ENCODE measurements at regions not wholly inside any gene's neighbourhood (a gene's known extent, or its start where the extent isn't known, plus 50 kb on each side); places are given as distances from the start of the nearest gene placed in this dataset.
"Not testable (repeated sequence)": the region's sequence is repeated elsewhere in the genome, so short reads cannot be mapped to it uniquely, and the experiment has no call there.

- peak overlapping the region; percentile 24 for H3K27ac ChIP-seq
- no peak for TF ChIP-seq CTCF (conservative IDR thresholded peaks at IDR 0.05)
Measured at GRCh38 chr5:17120209-17120608, 97.2 kb upstream of the BASP1 start.

GRCh38 chr5:17121776-17122175, 95.7 kb upstream of the BASP1 start:
- H3K27ac ChIP-seq, result no peak overlapping the region
- no peak for TF ChIP-seq CTCF (conservative IDR thresholded peaks at IDR 0.05)

- no peak for TF ChIP-seq CTCF (conservative IDR thresholded peaks at IDR 0.05)
- H3K27ac ChIP-seq, result peak overlapping the region; percentile 76
Measured at GRCh38 chr5:17123010-17123409, 94.4 kb upstream of the BASP1 start.

- peak overlapping the region; percentile 76 for H3K27ac ChIP-seq
Measured at GRCh38 chr5:17123773-17124172, 93.7 kb upstream of the BASP1 start.

- H3K27ac ChIP-seq, result no peak overlapping the region
Measured at GRCh38 chr5:17127743-17128231, 89.6 kb upstream of the BASP1 start.

GRCh38 chr5:17129093-17129849, 88.2 kb upstream of the BASP1 start:
- H3K27ac ChIP-seq, result no peak overlapping the region
- no peak for TF ChIP-seq CTCF (conservative IDR thresholded peaks at IDR 0.05)

More at GRCh38 chr5:17127743-17128231, 89.6 kb upstream of the BASP1 start:
- no peak for TF ChIP-seq CTCF (conservative IDR thresholded peaks at IDR 0.05)

GRCh38 chr5:17130302-17130701, 87.1 kb upstream of the BASP1 start:
- H3K27ac ChIP-seq, result not testable (repeated sequence)

GRCh38 chr5:17132444-17133083, 84.9 kb upstream of the BASP1 start:
- peak; percentile 80 for TF ChIP-seq CTCF (conservative IDR thresholded peaks at IDR 0.05)
- H3K27ac ChIP-seq, result no peak overlapping the region

All from VCaP (cell line).